ENCODE measurements at regions not wholly inside any gene's neighbourhood (a gene's known extent, or its start where the extent isn't known, plus 50 kb on each side); places are given as distances from the start of the nearest gene placed in this dataset.

DNA sequence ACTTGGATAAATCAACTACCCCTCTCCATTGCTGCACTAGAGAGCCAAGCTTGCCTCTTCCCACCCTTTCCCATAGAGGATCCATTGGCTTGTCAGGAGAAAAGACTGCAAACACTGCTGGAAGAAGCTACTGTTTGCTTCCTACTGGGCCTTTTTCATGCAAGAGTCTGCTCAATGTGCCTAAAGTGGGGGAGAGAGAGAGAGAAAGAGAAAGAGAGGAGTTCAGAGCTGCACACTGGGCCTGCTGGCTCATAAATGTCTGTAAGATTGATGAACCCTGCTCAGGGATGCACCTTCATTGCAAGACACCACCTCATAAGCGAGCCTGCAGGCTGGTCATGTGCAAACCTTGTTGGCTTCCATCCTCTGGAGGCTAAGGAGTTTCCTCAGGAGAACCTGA is 269.4 kb downstream of the ZNF608 start:
- Histone ChIP-seq H3K27me3 (replicated peaks; ENCODE audit: insufficient read depth) (no peaks in the 10 kb centered on the region), H3K4me1 (ENCODE audit: control insufficient read depth in 1 of 2, low read depth in 2 of 2) (no peaks in the 10 kb centered on the region), H3K36me3 (no peaks in the 10 kb centered on the region), H3K27ac (no peak overlapping the region), H3K4me3 (no peak overlapping the region), H3K9me3 (no peaks in the 10 kb centered on the region)
- DNase-seq (ENCODE audit: low spot score), result no peak
- no peak for ATAC-seq (ENCODE audit: insufficient number of reproducible peaks, low FRiP score, low read depth)
- TF ChIP-seq, protein P1, sequence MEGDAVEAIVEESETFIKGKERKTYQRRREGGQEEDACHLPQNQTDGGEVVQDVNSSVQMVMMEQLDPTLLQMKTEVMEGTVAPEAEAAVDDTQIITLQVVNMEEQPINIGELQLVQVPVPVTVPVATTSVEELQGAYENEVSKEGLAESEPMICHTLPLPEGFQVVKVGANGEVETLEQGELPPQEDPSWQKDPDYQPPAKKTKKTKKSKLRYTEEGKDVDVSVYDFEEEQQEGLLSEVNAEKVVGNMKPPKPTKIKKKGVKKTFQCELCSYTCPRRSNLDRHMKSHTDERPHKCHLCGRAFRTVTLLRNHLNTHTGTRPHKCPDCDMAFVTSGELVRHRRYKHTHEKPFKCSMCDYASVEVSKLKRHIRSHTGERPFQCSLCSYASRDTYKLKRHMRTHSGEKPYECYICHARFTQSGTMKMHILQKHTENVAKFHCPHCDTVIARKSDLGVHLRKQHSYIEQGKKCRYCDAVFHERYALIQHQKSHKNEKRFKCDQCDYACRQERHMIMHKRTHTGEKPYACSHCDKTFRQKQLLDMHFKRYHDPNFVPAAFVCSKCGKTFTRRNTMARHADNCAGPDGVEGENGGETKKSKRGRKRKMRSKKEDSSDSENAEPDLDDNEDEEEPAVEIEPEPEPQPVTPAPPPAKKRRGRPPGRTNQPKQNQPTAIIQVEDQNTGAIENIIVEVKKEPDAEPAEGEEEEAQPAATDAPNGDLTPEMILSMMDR (IDR thresholded peaks at IDR 0.05), result no peak

DNA sequence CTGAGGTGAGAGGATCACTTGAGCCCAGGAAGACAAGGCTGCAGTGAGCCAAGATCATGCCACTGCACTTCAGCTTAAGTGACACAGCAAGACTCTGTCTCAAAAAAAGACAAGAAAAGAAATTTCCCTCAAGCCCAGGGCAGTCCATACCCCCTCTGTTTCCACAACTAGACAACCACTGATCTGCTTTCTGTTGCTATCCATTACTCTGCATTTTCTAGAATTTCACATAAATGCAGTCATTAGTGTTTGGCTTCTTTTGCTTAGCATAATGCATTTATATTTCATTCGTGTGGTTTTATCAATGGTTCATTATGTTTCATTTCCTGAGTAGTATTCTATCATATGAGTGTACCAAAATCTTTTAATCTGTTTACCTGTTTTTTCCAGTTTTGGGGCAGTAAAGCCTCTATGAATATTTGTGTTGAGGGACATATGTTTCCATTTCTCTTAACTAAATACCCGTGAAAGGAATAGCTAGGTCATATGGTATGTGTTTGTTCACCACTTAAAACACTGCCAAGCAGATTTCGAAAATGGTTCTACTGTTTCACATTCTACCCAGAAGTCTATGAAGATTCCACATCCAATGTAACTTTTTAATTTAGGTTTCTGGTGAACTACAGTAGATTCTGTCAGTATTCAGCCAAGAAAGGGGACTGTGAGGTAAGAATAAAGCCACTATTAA is 271.8 kb downstream of the ZNF608 start:
- DNase-seq (ENCODE audit: low spot score) (no peak), ATAC-seq (ENCODE audit: insufficient number of reproducible peaks, low FRiP score, low read depth) (no peak)
- Histone ChIP-seq H3K4me3 (no peak overlapping the region), H3K4me1 (ENCODE audit: control insufficient read depth in 1 of 2, low read depth in 2 of 2) (no peaks in the 10 kb centered on the region), H3K36me3 (no peaks in the 10 kb centered on the region), H3K9me3 (no peaks in the 10 kb centered on the region), H3K27me3 (replicated peaks; ENCODE audit: insufficient read depth) (no peaks in the 10 kb centered on the region), H3K27ac (no peak overlapping the region)
- TF ChIP-seq, protein P1 (IDR thresholded peaks at IDR 0.05), result no peak

DNA sequence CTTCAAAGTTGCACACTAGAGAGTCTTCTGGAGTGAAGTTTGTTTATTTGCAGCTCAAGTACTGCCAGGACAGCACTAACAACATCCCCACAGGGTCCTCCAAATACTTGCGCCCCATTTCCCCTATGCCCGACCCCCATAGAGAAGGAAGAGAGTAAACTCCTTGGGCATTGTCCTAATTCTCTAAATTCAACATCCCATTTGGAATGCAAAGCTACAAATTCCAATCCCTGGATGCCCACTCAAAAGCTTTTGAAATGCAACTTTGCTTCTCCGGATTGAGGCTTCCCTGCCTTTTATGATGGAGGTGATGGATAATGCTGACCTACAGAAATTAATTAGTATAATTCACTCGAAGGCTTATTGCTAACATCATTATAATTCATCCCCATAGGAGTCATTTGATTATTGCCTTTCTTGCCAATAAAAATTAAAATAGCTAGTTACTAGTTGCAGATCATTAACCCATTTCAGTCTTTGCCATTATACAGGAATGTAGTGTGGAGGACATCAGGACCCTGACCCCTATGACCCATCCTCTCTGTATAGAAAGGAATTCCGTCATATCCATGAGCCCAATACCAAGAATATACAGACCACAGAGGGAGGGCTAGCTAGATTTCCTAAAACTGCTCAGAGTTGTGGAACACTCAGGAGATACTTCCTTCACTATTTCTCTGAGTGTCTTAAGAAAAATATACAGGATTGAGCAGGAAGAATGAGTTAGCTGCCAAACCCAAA is 277.6 kb downstream of the ZNF608 start:
- H3K36me3 ChIP-seq, result no peaks in the 10 kb centered on the region
- no peak overlapping the region for H3K4me3 ChIP-seq
- no peaks in the 10 kb centered on the region for H3K9me3 ChIP-seq
- TF ChIP-seq, protein P1 (IDR thresholded peaks at IDR 0.05), result no peak
- DNase-seq (ENCODE audit: low spot score) (no peak), ATAC-seq (ENCODE audit: insufficient number of reproducible peaks, low FRiP score, low read depth) (no peak)
- no peaks in the 10 kb centered on the region for H3K27me3 ChIP-seq (replicated peaks; ENCODE audit: insufficient read depth)
- peaks cover 0 to 9% of the 10 kb centered on the region in 2 donors for H3K4me1 ChIP-seq (ENCODE audit: control insufficient read depth in 1 of 2, low read depth in 2 of 2)
- no peak overlapping the region for H3K27ac ChIP-seq

DNA sequence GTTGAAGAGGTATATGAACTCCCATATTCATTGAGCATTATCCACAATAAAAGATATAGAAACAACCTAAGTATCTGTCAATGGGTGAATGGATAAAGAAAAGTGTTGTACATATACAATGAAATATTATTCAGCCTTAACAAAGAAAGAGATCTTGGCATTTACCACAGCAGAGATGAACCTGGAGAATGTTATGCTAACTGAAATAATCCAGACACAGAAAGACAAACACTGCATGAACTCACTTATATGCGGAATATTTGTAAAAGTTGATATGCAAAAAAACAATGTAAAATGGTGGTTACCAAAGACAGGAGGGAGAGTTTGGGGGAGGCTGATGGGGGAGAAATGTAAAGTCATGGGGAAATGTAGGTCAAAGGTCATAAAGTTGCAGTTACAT is 278.7 kb downstream of the ZNF608 start:
- ATAC-seq (ENCODE audit: insufficient number of reproducible peaks, low FRiP score, low read depth) (no peak), DNase-seq (ENCODE audit: low spot score) (no peak)
- Histone ChIP-seq H3K36me3 (no peaks in the 10 kb centered on the region), H3K9me3 (no peaks in the 10 kb centered on the region), H3K27ac (no peak overlapping the region), H3K4me3 (no peak overlapping the region), H3K4me1 (ENCODE audit: control insufficient read depth in 1 of 2, low read depth in 2 of 2) (peaks cover 5 to 15% of the 10 kb centered on the region in 2 donors), H3K27me3 (replicated peaks; ENCODE audit: insufficient read depth) (no peaks in the 10 kb centered on the region)
- TF ChIP-seq, protein P1 (IDR thresholded peaks at IDR 0.05), result no peak

- Histone ChIP-seq H3K9me3 (no peaks in the 10 kb centered on the region), H3K36me3 (no peaks in the 10 kb centered on the region), H3K4me1 (ENCODE audit: control insufficient read depth in 1 of 2, low read depth in 2 of 2) (peaks cover 5 to 15% of the 10 kb centered on the region in 2 donors), H3K4me3 (no peak overlapping the region), H3K27ac (no peak overlapping the region), H3K27me3 (replicated peaks; ENCODE audit: insufficient read depth) (no peaks in the 10 kb centered on the region)
- no peak for DNase-seq (ENCODE audit: low spot score)
- TF ChIP-seq, protein P1 (IDR thresholded peaks at IDR 0.05), result no peak
- ATAC-seq (ENCODE audit: insufficient number of reproducible peaks, low FRiP score, low read depth), result no peak
Measured at GRCh38 chr5:124466011-124466410, 280.4 kb downstream of the ZNF608 start.

Measured in thoracic aorta (tissue), 2 donors.